ENCODE measurements at regions not wholly inside any gene's neighbourhood (a gene's known extent, or its start where the extent isn't known, plus 50 kb on each side); places are given as distances from the start of the nearest gene placed in this dataset.

GRCh38 chr7:67821116-67821515 is 824.5 kb downstream of the TYW1 start:
- H3K27ac ChIP-seq, result no peak overlapping the region
- no peak for TF ChIP-seq CTCF (conservative IDR thresholded peaks at IDR 0.05)

- H3K27ac ChIP-seq, result peak overlapping the region; percentile 54
- no peak for TF ChIP-seq CTCF (conservative IDR thresholded peaks at IDR 0.05)
Measured at GRCh38 chr7:67823345-67823744, 826.7 kb downstream of the TYW1 start.

GRCh38 chr7:67825356-67825755 is 828.7 kb downstream of the TYW1 start:
- TF ChIP-seq CTCF (conservative IDR thresholded peaks at IDR 0.05), result no peak
- peak overlapping the region; percentile 54 for H3K27ac ChIP-seq

- TF ChIP-seq CTCF (conservative IDR thresholded peaks at IDR 0.05), result no peak
- no peak overlapping the region for H3K27ac ChIP-seq
Measured at GRCh38 chr7:67841896-67842295, 845.3 kb downstream of the TYW1 start.

- no peak overlapping the region for H3K27ac ChIP-seq
- TF ChIP-seq CTCF (conservative IDR thresholded peaks at IDR 0.05), result no peak
Measured at GRCh38 chr7:67842571-67842970, 845.9 kb downstream of the TYW1 start.

GRCh38 chr7:67843001-67843565 is 846.5 kb downstream of the TYW1 start:
- no peak overlapping the region for H3K27ac ChIP-seq
- TF ChIP-seq CTCF (conservative IDR thresholded peaks at IDR 0.05), result no peak

- no peak for TF ChIP-seq CTCF (conservative IDR thresholded peaks at IDR 0.05)
- H3K27ac ChIP-seq, result no peak overlapping the region
Measured at GRCh38 chr7:67843615-67844014, 847.0 kb downstream of the TYW1 start.

All from VCaP (cell line).